Loucy (cell line): ENCODE measurements at regions not wholly inside any gene's neighbourhood (a gene's known extent, or its start where the extent isn't known, plus 50 kb on each side); places are given as distances from the start of the nearest gene placed in this dataset.
"Not testable (repeated sequence)": the region's sequence is repeated elsewhere in the genome, so short reads cannot be mapped to it uniquely, and the experiment has no call there.

Experiments
- CTCF ChIP-seq: fragments of 200-600 bp; sonication (generic); conservative IDR thresholded peaks from 2 replicates; pipeline ENCODE4 v1.5.1; 2014; ENCODE audit warnings: mild to moderate bottlenecking, antibody characterized with exemption, low read length
- EZH2phosphoT487 ChIP-seq: fragments of 200-600 bp; IDR thresholded peaks from 2 replicates; pipeline ENCODE4 v1.6.1; 2018; ENCODE audit warnings: antibody characterized with exemption, mild to moderate bottlenecking, moderate library complexity, borderline replicate concordance

DNA sequence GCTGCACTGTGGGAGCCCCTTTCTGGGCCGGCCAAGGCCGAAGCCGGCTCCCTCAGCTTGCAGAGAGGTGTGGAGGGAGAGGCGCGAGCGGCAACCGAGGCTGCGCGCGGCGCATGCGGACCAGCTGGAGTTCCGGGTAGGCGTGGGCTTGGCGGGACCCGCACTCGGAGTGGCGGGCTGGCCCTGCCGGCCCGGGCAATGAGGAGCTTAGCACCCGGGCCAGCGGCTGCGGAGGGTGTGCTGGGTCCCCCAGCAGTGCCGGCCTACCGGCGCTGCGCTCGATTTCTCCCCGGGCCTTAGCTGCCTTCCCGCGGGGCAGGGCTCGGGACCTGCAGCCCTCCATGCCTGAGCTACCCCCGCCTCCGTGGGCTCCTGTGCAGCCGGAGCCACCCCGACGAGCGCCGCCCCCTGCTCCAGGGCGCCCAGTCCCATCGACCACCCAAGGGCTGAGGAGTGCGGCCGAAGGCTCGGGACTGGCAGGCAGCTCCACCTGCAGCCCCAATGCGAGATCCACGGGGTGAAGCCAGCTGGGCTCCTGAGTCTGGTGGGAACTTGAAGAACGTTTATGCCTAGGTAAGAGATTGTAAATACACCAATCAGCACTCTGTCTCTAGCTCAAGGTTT is 777.9 kb downstream of the CDH11 start:
- TF ChIP-seq EZH2phosphoT487, CTCF: not testable (repeated sequence)
